ENCODE measurements at regions not wholly inside any gene's neighbourhood (a gene's known extent, or its start where the extent isn't known, plus 50 kb on each side); places are given as distances from the start of the nearest gene placed in this dataset.

GRCh38 chr13:106260352-106260751 is 275.1 kb downstream of the EFNB2 start:
- no peak for DNase-seq (ENCODE audit: low read depth)
- TF ChIP-seq CTCF (IDR thresholded peaks at IDR 0.05; ENCODE audit: control insufficient read depth, insufficient read depth, low read depth, low read length, missing control alignments), result no peak
- H3K4me3 ChIP-seq (ENCODE audit: control insufficient read depth, low read depth, low read length), result no peak overlapping the region

DNA sequence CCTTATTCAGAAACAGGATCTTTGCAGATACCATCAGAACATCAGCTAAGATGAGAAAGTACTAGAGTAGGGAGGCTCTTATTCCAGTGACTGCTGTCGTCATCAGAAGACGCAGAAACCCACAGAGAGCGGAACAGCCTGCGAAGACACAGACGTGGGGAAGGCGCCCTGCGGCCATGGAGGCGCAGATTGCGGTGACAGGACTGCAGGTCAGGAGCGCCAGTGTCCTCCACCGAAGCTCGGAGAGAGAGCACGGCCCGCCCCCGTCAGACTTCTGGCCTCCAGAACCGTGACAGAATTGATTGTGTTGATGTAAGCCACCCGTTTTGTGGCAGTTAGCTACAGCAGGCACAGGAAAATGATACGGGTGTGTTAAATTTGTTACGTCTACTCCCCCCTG is 275.5 kb downstream of the EFNB2 start:
- H3K4me3 ChIP-seq (ENCODE audit: control insufficient read depth, low read depth, low read length), result no peak overlapping the region
- no peak for TF ChIP-seq CTCF (IDR thresholded peaks at IDR 0.05; ENCODE audit: control insufficient read depth, insufficient read depth, low read depth, low read length, missing control alignments)
- DNase-seq (ENCODE audit: low read depth), result no peak

DNA sequence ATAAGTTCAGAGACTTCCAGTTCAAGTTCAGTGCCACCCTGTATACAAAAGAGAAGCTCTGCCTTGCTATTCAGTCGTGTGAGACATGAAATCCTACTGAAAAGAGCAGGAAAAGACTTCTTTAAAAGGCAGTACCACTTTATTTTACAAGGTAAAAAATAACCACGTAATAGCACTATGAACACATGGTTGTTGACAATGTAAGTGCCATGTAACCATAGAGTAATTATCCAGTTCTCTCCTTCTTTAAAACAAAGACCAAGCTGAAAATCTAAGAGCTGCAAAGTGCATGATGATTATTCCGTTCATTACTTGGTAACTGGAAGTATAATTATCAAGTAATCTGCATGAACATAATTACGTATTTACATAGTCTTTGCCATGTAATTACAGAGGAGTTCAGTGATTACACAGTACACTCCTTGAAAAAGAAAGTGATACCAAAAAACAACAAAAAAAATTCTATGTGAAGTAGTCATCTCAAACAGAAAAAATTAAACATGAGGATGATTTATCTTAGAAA is 288.7 kb downstream of the EFNB2 start:
- DNase-seq (ENCODE audit: low read depth), result no peak
- no peak for TF ChIP-seq CTCF (IDR thresholded peaks at IDR 0.05; ENCODE audit: control insufficient read depth, insufficient read depth, low read depth, low read length, missing control alignments)
- no peak overlapping the region for H3K4me3 ChIP-seq (ENCODE audit: control insufficient read depth, low read depth, low read length)

DNA sequence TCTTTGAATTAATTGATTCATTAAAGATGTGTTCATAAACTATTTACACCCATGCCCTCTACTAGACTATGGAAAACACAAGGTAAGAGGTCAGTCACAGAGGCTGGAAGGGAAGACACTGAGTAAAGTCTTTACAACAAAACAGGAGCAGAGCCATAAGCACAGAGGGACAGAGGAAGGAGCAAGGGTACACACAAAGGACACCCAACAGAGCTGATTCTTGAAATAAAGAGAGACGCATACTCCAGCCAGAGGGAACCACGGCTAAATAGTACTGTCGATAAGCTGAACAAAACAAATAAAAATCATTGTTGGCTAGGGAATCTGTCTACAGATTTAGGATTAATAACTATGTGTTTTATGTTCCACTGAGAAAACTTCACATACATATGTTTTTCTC is 289.2 kb downstream of the EFNB2 start:
- no peak for TF ChIP-seq CTCF (IDR thresholded peaks at IDR 0.05; ENCODE audit: control insufficient read depth, insufficient read depth, low read depth, low read length, missing control alignments)
- DNase-seq (ENCODE audit: low read depth), result no peak
- no peak overlapping the region for H3K4me3 ChIP-seq (ENCODE audit: control insufficient read depth, low read depth, low read length)

DNA sequence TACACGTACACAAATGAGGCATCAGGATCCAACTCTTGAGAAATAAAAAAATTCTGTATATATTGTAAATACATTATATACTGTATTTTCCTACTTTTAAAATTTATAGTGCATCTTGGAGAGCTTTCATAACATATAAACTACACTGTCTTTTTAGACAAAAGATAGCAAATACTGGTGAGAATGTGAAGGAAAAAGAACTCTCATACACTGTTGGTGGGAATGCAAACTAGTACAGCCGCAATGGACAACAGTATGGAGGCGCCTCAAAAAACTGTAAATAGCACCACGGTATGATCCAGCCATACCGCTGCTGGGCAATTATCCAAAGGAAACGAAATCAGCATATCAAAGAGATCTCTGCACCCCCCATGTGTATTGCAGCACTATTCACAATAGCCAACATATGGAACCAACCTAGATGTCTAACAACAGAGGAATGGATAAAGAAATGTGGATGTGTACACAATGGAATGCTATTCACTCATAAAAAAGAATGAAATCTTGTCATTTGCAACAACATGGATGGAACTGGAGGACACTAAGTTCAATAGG is 292.4 kb downstream of the EFNB2 start:
- no peak for DNase-seq (ENCODE audit: low read depth)

GRCh38 chr13:106241974-106242953 is 293.2 kb downstream of the EFNB2 start:
- DNase-seq (ENCODE audit: low read depth), result no peak
- no peak for TF ChIP-seq CTCF (IDR thresholded peaks at IDR 0.05; ENCODE audit: control insufficient read depth, insufficient read depth, low read depth, low read length, missing control alignments)
- no peak overlapping the region for H3K4me3 ChIP-seq (ENCODE audit: control insufficient read depth, low read depth, low read length)

More for the DNA sequence above, 292.4 kb downstream of the EFNB2 start:
- no peak for TF ChIP-seq CTCF (IDR thresholded peaks at IDR 0.05; ENCODE audit: control insufficient read depth, insufficient read depth, low read depth, low read length, missing control alignments)
- no peak overlapping the region for H3K4me3 ChIP-seq (ENCODE audit: control insufficient read depth, low read depth, low read length)

All from AG09309 (cell line).